IPS-15b (cell line): ENCODE measurements at regions not wholly inside any gene's neighbourhood (a gene's known extent, or its start where the extent isn't known, plus 50 kb on each side); places are given as distances from the start of the nearest gene placed in this dataset.
A peak's percentile ranks its signal among the peaks of the same experiment; 100 is the strongest.

Source experiments
- H3K27me3 ChIP-seq: one replicate; pipeline ENCODE4 v1.6.1; 2013; ENCODE audit warnings: low read length; ENCODE audit not compliant: control insufficient read depth, insufficient read depth
- H3K36me3 ChIP-seq: one replicate; pipeline ENCODE4 v1.6.1; 2013; ENCODE audit warnings: low read length; ENCODE audit not compliant: control insufficient read depth, insufficient read depth
- H3K4me1 ChIP-seq: one replicate; pipeline ENCODE4 v1.6.1; 2013; ENCODE audit warnings: mild to moderate bottlenecking, low read length; ENCODE audit not compliant: control insufficient read depth, insufficient read depth
- H3K4me3 ChIP-seq: one replicate; pipeline ENCODE4 v1.5.1; 2013; ENCODE audit warnings: low read depth, low read length
- H3K9ac ChIP-seq: one replicate; pipeline ENCODE4 v1.6.1; 2013; ENCODE audit warnings: low read depth, mild to moderate bottlenecking, low read length
- H3K9me3 ChIP-seq: one replicate; pipeline ENCODE4 v1.6.1; 2013; ENCODE audit warnings: mild to moderate bottlenecking, low read length; ENCODE audit not compliant: control insufficient read depth, insufficient read depth

DNA sequence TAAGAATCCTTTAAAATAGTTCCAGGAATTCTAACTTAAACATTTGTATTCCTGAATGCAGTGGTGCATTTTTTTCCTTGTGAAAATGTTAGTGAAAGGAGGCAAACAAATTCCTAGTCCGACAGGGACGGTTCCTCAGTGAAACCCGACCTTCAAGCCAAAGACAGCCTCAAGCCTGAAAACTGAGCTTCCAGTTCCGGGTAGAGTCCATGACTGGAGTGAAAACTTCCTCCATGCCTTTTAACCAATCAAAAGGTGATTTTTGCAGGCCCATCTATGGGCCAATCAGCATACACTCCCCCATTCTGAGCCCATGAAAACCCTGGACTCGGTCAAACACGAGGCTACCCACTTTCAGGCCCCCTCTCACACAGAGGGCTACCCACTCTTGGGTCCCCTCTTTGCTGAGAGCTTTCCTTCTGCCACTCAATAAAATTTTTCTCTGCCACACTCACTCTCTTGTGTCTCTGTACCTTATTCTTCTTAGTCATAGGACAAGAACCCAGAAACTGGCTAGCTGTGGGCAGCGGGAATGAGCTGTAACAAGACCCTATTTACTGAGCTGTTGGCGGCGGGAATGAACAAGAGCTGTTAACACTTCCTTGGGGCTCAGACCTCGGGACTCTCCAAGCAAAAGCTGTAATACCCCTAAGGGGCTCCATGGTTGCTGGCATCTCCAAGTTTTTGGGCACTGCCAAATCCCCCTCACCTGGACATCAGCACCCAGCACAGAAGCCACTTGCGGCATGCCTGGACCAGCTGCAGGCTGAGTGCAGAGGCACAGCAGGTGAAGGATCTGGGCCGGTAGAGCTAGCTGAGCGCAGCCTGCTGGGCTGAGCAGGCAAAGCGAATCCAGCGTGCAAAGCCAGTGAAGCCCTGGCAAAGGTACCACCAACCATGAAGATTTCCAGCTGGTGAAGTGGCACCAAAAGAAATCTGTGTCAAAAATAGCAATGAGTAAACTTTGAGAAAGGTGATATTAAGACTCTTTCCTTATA is 598.8 kb downstream of the MCTP2 start:
- Histone ChIP-seq H3K4me3 (no peak overlapping the region), H3K9me3 (no peaks in the 10 kb centered on the region), H3K27me3 (no peaks in the 10 kb centered on the region), H3K9ac (no peak overlapping the region), H3K36me3 (no peaks in the 10 kb centered on the region), H3K4me1 (no peaks in the 10 kb centered on the region)

DNA sequence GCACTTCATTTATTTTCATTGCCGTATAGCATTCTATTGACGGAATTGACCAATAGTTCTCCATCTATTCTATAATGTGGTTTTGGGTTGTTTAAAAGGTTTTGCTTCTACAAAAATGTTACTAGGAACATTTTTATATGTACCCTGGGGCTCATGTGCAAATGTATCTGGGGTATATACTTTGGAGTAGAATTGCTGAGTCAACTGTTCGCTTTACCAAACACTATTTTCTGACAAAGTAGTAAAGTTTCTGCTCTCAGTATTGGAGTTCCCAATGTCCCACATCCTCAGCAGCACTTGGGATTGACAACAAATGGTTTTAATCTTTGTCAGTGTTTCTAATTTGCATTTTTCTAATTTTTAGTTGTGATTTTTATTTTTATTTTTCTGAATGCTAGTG is 602.6 kb downstream of the MCTP2 start:
- no peaks in the 10 kb centered on the region for H3K4me1 ChIP-seq

DNA sequence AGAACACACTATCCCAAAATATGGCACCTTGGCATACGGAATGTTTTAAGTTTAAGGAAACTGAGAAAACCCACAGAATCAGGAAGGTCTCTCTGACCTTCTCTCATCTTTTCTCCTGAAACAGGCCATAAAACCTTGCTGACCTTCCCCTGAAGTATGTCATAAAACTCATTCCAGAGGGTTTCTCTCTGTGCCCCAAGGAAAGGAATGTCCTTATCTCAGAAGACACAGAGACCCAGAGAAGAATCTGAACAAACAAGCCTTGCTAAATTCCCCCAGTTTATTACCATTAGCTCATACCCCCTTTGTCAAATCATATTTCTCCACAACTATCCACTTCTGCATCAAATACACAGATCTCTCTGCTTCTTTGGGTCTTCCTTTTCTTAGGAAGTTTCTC is 603.1 kb downstream of the MCTP2 start:
- no peaks in the 10 kb centered on the region for H3K4me1 ChIP-seq

More for the DNA sequence above, 602.6 kb downstream of the MCTP2 start:
- Histone ChIP-seq H3K9me3 (no peaks in the 10 kb centered on the region), H3K36me3 (no peaks in the 10 kb centered on the region), H3K4me3 (no peak overlapping the region), H3K9ac (no peak overlapping the region), H3K27me3 (no peaks in the 10 kb centered on the region)

DNA sequence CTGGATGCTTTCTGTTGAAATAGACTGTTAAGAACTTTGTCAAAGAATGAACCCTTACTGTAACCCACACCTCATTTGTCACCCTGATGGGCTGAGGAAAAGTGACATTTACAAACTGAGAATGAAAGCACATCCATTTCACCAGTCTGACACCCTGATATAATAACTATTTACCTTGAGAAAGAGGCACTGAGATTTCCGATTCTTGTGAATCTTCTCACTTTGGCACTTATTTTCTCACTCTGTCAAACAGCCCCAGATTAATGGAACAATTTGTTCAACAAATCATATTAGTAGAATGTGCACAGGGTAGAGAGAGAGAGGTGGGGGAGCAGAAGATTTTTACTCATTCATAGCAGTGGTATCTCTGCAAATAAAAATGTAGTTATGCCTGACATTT is 606.9 kb downstream of the MCTP2 start:
- Histone ChIP-seq H3K36me3 (no peaks in the 10 kb centered on the region), H3K4me3 (no peak overlapping the region), H3K4me1 (no peaks in the 10 kb centered on the region), H3K27me3 (no peaks in the 10 kb centered on the region), H3K9me3 (no peaks in the 10 kb centered on the region), H3K9ac (no peak overlapping the region)

More for the DNA sequence above, 603.1 kb downstream of the MCTP2 start:
- Histone ChIP-seq H3K9me3 (no peaks in the 10 kb centered on the region), H3K27me3 (no peaks in the 10 kb centered on the region), H3K36me3 (no peaks in the 10 kb centered on the region), H3K4me3 (no peak overlapping the region), H3K9ac (no peak overlapping the region)

DNA sequence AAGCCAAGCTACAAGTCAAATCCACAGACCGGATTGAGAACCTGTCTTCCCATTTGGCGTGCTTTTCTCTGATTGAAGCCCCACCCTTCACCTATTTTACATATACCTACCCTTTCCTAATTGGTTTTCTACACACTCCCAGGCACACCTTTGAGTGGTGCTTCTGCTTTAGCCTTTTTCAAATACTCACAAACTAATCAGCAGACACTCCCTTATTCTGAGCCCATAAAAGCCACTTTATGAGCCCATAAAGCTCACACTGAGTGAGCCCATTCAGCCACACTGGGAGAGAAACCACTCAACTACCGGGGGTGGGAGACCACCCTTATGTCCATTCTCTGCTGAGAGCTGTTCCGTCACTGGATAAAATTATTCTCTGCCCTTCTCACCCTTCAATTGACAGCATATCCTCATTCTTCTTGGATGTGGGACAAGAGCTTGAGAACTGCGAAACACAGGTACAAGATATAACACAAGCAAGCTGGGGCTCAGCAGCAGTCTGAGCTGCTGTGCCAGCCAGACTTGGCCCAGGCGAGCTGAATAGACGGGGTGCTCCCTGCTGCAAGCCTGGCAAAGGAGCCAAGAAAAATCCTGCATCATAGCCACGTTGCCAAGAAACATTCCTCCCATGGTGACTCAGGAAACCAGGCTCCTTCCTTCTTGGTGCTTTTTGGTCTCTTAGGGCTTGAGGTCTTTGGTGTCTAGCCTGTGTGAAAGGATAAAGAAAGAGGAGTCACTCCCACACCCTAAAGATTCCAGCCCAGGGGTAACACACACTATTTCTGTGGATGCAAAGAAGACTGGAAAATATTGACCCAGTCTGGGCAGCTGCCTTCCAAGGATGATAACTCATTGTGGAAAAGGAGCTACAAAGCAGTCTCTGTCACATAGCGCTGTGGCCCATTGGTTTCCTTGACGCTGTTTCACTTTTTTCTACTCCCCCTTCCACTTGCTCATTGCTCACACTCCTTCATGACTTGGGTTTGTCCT is 609.7 kb downstream of the MCTP2 start:
- Histone ChIP-seq H3K4me3 (no peak overlapping the region), H3K27me3 (no peaks in the 10 kb centered on the region), H3K4me1 (no peaks in the 10 kb centered on the region), H3K9me3 (no peaks in the 10 kb centered on the region), H3K36me3 (no peaks in the 10 kb centered on the region), H3K9ac (no peak overlapping the region)

DNA sequence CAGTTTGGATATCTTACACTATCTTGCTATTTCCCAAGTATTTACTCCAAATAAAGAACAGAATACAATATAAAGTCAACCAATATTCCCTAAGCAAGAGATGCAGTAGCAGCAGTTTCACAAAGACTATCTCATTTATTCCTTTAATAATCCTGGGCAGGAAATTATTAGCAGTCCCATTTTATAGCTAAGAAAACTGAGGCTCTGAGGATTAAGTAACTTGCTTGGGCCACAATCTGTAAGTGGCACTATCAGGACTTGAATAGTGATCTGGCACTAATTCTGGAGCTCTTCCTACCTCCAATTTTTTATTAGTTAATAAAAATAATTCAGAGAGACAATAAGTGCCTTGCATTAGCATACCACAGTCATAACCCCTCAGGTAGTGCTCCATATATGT is 611.7 kb downstream of the MCTP2 start:
- H3K4me1 ChIP-seq: no peaks in the 10 kb centered on the region
- H3K27me3 ChIP-seq: no peaks in the 10 kb centered on the region
- no peak overlapping the region for H3K9ac ChIP-seq
- no peaks in the 10 kb centered on the region for H3K9me3 ChIP-seq
- H3K36me3 ChIP-seq: no peaks in the 10 kb centered on the region
- no peak overlapping the region for H3K4me3 ChIP-seq

DNA sequence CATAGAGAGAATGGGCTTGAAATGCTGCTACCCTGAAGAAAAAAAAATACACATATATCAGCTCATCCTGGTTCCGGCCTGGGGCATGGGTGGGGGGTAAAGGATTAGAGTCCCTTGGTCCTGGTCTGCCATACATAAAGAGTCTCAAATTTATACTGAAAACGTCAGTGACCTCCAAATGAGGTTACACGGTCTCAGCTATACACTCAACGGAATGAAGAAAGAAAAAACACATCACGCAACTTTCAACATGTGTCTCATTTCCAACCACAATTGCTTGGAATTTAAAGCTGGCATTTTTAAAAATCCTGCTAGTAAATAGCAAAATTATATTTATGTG is 612.8 kb downstream of the MCTP2 start:
- Histone ChIP-seq H3K9me3 (no peaks in the 10 kb centered on the region), H3K27me3 (no peaks in the 10 kb centered on the region), H3K4me3 (peak overlapping the region; percentile 22), H3K4me1 (no peaks in the 10 kb centered on the region), H3K36me3 (no peaks in the 10 kb centered on the region), H3K9ac (no peak overlapping the region)

DNA sequence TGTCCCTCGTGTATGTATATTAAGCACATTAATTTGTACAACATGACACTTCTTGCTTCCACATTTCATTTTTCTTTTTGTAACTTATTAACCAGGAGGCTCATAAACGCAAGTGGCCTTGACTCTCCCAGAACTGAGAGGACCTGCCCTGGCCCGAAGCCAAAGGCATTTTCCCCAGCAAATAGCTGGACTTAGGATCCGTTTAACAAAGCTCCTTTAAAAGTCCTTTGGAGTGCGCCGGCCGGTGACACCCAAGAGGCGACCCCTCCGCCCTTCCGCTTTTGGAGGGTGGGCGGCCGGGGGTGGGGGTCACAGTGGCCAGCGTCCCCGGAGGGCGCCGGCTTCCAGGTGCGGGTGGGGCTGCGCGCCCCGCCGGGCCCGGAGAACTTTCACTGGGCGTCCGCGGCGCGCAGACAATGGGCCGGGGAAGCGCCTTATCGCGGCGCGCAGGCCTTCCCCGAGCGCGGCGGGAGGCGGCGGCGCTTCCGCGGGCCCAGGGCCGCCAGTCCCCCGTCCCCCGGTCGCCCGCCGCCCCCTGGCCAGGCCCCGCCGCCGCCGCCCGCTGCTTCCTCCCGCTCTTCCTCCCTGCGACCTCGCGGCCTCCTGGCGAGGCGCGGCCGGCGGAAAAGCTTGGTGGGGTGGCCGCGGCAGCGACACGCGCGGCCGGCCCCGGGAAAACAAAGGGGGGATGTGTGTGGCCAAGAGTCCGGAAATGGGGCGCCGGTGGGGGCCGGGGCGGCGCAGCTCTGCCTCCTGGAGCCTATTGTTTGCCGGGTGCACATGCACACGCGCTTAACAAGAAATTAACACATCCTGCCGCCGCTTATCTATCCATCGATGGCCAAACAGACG is 613.4 kb downstream of the MCTP2 start:
- Histone ChIP-seq H3K9ac (no peak overlapping the region), H3K4me1 (no peaks in the 10 kb centered on the region), H3K27me3 (no peaks in the 10 kb centered on the region), H3K36me3 (no peaks in the 10 kb centered on the region), H3K4me3 (peak overlapping the region; percentile 39), H3K9me3 (no peaks in the 10 kb centered on the region)

DNA sequence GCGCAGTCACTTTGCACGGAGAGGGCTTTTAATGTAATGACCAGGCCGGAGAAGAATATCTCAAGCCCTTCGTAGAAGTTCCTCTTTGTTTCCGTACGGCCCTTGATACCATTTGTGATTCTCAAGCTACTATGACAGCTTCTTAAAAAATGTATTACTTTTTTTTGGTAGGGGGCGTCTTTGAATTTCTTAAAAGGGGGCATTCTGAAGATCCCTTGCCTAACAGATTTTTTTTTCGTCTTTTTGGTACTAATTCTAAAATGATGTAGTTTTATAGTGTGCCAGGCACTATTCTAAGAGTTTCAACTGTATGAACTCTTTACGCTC is 614.0 kb downstream of the MCTP2 start:
- H3K36me3 ChIP-seq: no peaks in the 10 kb centered on the region
- H3K4me3 ChIP-seq: peak overlapping the region; percentile 39
- no peaks in the 10 kb centered on the region for H3K4me1 ChIP-seq
- no peak overlapping the region for H3K9ac ChIP-seq
- H3K9me3 ChIP-seq: no peaks in the 10 kb centered on the region
- H3K27me3 ChIP-seq: no peaks in the 10 kb centered on the region

DNA sequence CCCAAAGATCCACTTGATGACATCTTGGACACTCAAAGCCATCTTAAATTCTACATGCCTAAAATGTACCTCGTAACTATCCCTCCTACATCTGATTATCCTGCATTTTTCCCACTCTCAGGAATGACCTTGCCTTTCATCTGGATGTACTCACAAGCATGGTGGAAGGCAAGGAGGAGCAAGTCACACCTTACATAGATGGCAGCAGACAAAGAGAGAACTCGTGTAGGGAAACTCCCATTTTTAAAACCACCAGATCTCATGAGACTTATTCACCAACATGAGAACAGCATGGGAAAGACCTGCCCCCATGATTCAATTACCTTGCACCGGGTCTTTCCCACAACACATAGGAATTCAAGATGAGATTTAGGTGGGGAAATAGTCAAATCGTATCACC is 616.0 kb downstream of the MCTP2 start:
- Histone ChIP-seq H3K4me1 (no peaks in the 10 kb centered on the region), H3K9me3 (no peaks in the 10 kb centered on the region), H3K4me3 (no peak overlapping the region), H3K27me3 (no peaks in the 10 kb centered on the region), H3K36me3 (no peaks in the 10 kb centered on the region), H3K9ac (no peak overlapping the region)

DNA sequence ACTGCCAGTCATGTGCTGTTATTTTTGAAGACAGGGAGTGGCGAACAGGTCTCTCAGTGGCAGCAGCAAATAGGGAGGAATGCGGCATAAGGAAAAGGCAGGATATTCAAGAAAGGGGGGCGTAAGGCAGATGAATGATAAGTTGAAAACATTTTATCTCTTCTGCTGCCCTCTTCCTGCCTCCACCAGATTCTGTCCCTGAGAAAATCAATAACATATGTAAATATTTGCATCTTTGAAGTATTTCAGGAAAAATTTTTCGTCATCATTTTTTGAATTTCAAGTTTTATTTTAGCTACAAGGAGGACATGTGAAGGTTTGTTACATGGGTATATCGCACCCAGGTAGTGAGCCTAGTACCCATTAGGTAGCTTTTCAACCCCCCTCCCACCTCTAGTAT is 616.7 kb downstream of the MCTP2 start:
- Histone ChIP-seq H3K27me3 (no peaks in the 10 kb centered on the region), H3K9ac (no peak overlapping the region), H3K4me3 (no peak overlapping the region), H3K4me1 (no peaks in the 10 kb centered on the region), H3K9me3 (no peaks in the 10 kb centered on the region), H3K36me3 (no peaks in the 10 kb centered on the region)
